Chondrocyte (in vitro differentiated cells): ENCODE measurements at regions not wholly inside any gene's neighbourhood (a gene's known extent, or its start where the extent isn't known, plus 50 kb on each side); places are given as distances from the start of the nearest gene placed in this dataset.

Experiments
- DNase-seq: peaks from one replicate; pipeline ENCODE4 v3.0.0; 2021; ENCODE audit warnings: mixed read lengths, low spot score
- H3K27ac Mint-ChIP-seq: one replicate; pipeline ENCODE4 v1.8.0; 2021; ENCODE audit warnings: mild to moderate bottlenecking, moderate library complexity, mixed read lengths; ENCODE audit not compliant: unreplicated experiment
- H3K27me3 Mint-ChIP-seq: 2 replicates; pipeline ENCODE4 v1.8.0; 2021; ENCODE audit warnings: low read depth, mixed read lengths
- H3K36me3 Mint-ChIP-seq: 2 replicates; pipeline ENCODE4 v1.8.0; 2021; ENCODE audit warnings: low read depth, mixed read lengths
- H3K4me1 Mint-ChIP-seq: 2 replicates; pipeline ENCODE4 v1.8.0; 2021; ENCODE audit warnings: low read depth, mild to moderate bottlenecking, mixed read lengths
- H3K4me3 Mint-ChIP-seq: one replicate; pipeline ENCODE4 v1.8.0; 2021; ENCODE audit warnings: mild to moderate bottlenecking, moderate library complexity, mixed read lengths; ENCODE audit not compliant: unreplicated experiment
- H3K9me3 Mint-ChIP-seq: 2 replicates; pipeline ENCODE4 v1.8.0; 2021; ENCODE audit warnings: low read depth, mixed read lengths
- CTCF ChIP-seq: fragments of 200-600 bp; sonication (generic); IDR thresholded peaks from 2 replicates; pipeline ENCODE4 v1.5.0; 2021; ENCODE audit warnings: antibody characterized with exemption, mild to moderate bottlenecking, moderate library complexity

DNA sequence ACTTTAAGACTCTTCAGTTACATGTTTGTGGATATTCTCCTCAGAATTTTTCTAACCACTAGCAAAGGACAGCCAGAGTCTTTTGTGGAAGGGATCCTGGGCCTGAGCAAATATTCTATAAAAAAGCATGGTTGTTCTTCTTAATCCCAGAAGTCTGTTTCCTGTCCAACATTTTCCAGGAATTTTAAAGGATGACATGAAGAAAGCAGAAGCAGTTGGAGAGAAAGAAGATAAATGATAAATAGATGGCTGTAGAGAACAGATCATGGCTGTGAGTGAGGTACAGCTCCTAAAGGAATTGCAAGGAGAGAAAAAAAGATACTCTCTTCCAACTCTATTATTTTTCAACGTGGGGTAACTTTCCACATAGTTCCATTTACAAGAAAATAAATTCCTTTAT is 91.8 kb upstream of the STEAP4 start:
- Mint-ChIP-seq H3K9me3 (no peaks in the 10 kb centered on the region), H3K36me3 (no peaks in the 10 kb centered on the region)

DNA sequence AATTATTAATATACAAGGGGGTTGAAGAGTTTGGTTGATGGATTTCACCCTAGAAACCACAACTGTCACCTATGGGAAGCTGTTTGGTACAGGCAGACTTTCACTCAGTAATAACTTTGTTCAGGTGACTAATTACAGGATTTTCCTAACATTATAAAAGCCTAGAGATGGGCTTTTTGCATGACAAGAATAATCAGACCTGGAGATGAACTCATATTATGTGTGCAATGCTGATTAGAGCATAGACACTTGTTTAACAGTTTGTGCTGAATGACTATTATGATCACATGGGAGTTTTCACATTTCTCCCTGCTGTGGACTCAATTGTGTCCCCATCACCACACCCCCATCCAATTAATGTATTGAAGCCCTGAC is 90.2 kb upstream of the STEAP4 start:
- Mint-ChIP-seq H3K4me1 (no peaks in the 10 kb centered on the region), H3K27ac (no peak overlapping the region), H3K27me3 (peaks cover 2% of the 10 kb centered on the region), H3K4me3 (no peak overlapping the region), H3K9me3 (no peaks in the 10 kb centered on the region), H3K36me3 (no peaks in the 10 kb centered on the region)
- TF ChIP-seq CTCF = no peak
- no peak for DNase-seq

More for the DNA sequence above, 91.8 kb upstream of the STEAP4 start:
- Mint-ChIP-seq H3K4me1 (no peaks in the 10 kb centered on the region), H3K27me3 (peaks cover 2% of the 10 kb centered on the region), H3K27ac (no peak overlapping the region), H3K4me3 (no peak overlapping the region)
- no peak for DNase-seq
- TF ChIP-seq CTCF = no peak

GRCh38 chr7:88396295-88396947 is 89.7 kb upstream of the STEAP4 start:
- TF ChIP-seq CTCF = no peak
- no peaks in the 10 kb centered on the region for H3K9me3 Mint-ChIP-seq
- no peak overlapping the region for H3K27ac Mint-ChIP-seq
- H3K4me3 Mint-ChIP-seq = no peak overlapping the region
- no peaks in the 10 kb centered on the region for H3K36me3 Mint-ChIP-seq
- peaks cover 2% of the 10 kb centered on the region for H3K27me3 Mint-ChIP-seq
- DNase-seq = no peak
- H3K4me1 Mint-ChIP-seq = no peaks in the 10 kb centered on the region

DNA sequence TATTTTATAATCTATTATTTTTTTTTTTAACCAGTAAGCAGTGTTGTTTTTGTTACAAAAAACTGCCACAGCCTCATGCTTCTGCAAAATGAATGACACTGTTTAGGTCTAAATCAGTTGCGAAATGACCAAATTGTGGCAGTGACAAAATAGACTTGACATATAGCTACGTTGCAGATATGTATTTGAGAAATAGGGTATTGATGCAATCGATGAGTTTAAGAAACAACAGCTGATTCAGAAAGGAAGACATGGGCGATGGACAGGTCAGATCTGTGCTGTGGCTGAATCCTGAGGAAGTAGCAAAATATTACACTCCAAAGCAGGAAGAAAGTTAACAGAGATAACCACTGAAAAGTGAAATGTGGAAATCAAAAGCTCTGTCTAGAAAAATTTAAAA is 89.0 kb upstream of the STEAP4 start:
- no peak overlapping the region for H3K4me3 Mint-ChIP-seq
- no peaks in the 10 kb centered on the region for H3K36me3 Mint-ChIP-seq
- no peak for DNase-seq
- H3K27ac Mint-ChIP-seq = no peak overlapping the region
- H3K27me3 Mint-ChIP-seq = peaks cover 2% of the 10 kb centered on the region
- H3K4me1 Mint-ChIP-seq = no peaks in the 10 kb centered on the region
- TF ChIP-seq CTCF = no peak
- H3K9me3 Mint-ChIP-seq = no peaks in the 10 kb centered on the region

- no peak for DNase-seq
- Mint-ChIP-seq H3K4me3 (no peak overlapping the region), H3K27me3 (peaks cover 9% of the 10 kb centered on the region), H3K9me3 (no peaks in the 10 kb centered on the region), H3K27ac (no peak overlapping the region), H3K36me3 (no peaks in the 10 kb centered on the region), H3K4me1 (no peaks in the 10 kb centered on the region)
- no peak for TF ChIP-seq CTCF
Observed at GRCh38 chr7:88391247-88391646, 84.6 kb upstream of the STEAP4 start.
